NCI-H1048 (cell line): ENCODE measurements at regions not wholly inside any gene's neighbourhood (a gene's known extent, or its start where the extent isn't known, plus 50 kb on each side); places are given as distances from the start of the nearest gene placed in this dataset.

Experiments used
- DNase-seq: peaks from one replicate; lab custom pipeline; 2025; lab: John Stamatoyannopoulos, UW

- no peak for DNase-seq
Observed at GRCh38 chr12:24557738-24558137, 391.2 kb downstream of the BCAT1 start.

- DNase-seq: no peak
Observed at GRCh38 chr12:24555730-24556129, 393.2 kb downstream of the BCAT1 start.

- DNase-seq: no peak
Observed at GRCh38 chr12:24554612-24555295, 394.1 kb downstream of the BCAT1 start.

- DNase-seq: no peak
Observed at GRCh38 chr12:24553259-24553658, 395.6 kb downstream of the BCAT1 start.

- DNase-seq: no peak
Observed at GRCh38 chr12:24551163-24551786, 397.6 kb downstream of the BCAT1 start.

- DNase-seq: no peak
Observed at GRCh38 chr12:24550609-24551008, 398.3 kb downstream of the BCAT1 start.

- DNase-seq: no peak
Observed at GRCh38 chr12:24546661-24547060, 402.2 kb downstream of the BCAT1 start.

- DNase-seq: no peak
Observed at GRCh38 chr12:24546084-24546483, 402.8 kb downstream of the BCAT1 start.

GRCh38 chr12:24544368-24544767 lies 404.5 kb downstream of the BCAT1 start:
- no peak for DNase-seq

- DNase-seq: no peak
Observed at GRCh38 chr12:24541193-24541871, 407.6 kb downstream of the BCAT1 start.

GRCh38 chr12:24539646-24540045 lies 409.3 kb downstream of the BCAT1 start:
- DNase-seq: no peak

GRCh38 chr12:24537083-24537860 lies 411.6 kb downstream of the BCAT1 start:
- no peak for DNase-seq

GRCh38 chr12:24535334-24536069 lies 413.4 kb downstream of the BCAT1 start:
- DNase-seq: no peak

GRCh38 chr12:24534622-24535021 lies 414.3 kb downstream of the BCAT1 start:
- DNase-seq: no peak

- DNase-seq: no peak
Observed at GRCh38 chr12:24533716-24534352, 415.1 kb downstream of the BCAT1 start.

- no peak for DNase-seq
Observed at GRCh38 chr12:24530689-24531088, 418.2 kb downstream of the BCAT1 start.

GRCh38 chr12:24527102-24527501 lies 421.8 kb downstream of the BCAT1 start:
- no peak for DNase-seq

GRCh38 chr12:24522736-24523135 lies 426.2 kb downstream of the BCAT1 start:
- DNase-seq: no peak

- no peak for DNase-seq
Observed at GRCh38 chr12:24519759-24520158, 429.1 kb downstream of the BCAT1 start.

- no peak for DNase-seq
Observed at GRCh38 chr12:24517000-24517399, 431.9 kb downstream of the BCAT1 start.

GRCh38 chr12:24510581-24511125 lies 438.2 kb downstream of the BCAT1 start:
- DNase-seq: no peak
